GM12874 (cell line): ENCODE measurements at regions not wholly inside any gene's neighbourhood (a gene's known extent, or its start where the extent isn't known, plus 50 kb on each side); places are given as distances from the start of the nearest gene placed in this dataset.

Experiments used
- TF ChIP-seq, protein P1 (sequence below): IDR thresholded peaks from 2 replicates; pipeline ENCODE4 v1.5.1; 2011; ENCODE audit warnings: low read depth, mild to moderate bottlenecking, control low read depth, low read length, moderate library complexity; ENCODE audit not compliant: insufficient read depth

DNA sequence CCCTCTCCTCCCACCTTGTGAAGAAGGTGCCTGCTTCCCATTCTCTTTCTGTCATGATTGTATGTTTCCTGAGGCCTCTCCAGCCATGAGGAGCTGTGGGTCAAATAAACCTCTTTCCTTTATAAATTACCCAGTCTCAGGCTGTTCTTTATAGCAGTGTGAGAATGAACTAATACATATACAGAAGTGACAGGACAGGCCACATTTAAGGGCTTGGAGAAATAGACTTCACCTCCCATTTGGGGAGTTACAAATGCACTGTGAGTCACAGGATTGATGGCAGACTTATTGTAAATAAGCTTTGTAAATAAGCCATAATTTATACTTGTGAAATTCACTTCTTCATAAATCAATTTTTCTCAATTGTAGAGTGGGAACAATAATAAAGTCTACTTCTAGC is 543.3 kb downstream of the LRRIQ3 start:
- TF ChIP-seq, protein P1, sequence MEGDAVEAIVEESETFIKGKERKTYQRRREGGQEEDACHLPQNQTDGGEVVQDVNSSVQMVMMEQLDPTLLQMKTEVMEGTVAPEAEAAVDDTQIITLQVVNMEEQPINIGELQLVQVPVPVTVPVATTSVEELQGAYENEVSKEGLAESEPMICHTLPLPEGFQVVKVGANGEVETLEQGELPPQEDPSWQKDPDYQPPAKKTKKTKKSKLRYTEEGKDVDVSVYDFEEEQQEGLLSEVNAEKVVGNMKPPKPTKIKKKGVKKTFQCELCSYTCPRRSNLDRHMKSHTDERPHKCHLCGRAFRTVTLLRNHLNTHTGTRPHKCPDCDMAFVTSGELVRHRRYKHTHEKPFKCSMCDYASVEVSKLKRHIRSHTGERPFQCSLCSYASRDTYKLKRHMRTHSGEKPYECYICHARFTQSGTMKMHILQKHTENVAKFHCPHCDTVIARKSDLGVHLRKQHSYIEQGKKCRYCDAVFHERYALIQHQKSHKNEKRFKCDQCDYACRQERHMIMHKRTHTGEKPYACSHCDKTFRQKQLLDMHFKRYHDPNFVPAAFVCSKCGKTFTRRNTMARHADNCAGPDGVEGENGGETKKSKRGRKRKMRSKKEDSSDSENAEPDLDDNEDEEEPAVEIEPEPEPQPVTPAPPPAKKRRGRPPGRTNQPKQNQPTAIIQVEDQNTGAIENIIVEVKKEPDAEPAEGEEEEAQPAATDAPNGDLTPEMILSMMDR: no peak

DNA sequence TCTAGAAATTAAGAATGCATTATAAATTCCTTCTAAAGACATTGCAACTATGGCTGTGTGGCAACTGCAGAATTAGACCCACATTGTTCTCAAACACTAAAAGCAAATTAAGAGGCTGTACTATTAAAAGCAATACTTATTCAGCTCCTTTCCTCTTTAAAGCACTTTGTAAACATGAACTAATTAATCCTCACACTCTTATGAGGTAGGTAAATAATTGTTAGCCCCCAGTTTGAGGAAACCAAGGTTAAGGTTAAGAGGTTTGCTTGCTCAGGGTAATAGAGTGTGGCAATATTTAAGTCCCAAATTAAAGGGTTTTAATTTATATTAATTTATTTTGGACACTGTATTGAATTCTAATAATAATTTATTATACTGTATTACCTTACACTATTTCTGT is 553.8 kb downstream of the LRRIQ3 start:
- TF ChIP-seq, protein P1: no peak

- TF ChIP-seq, protein P1: no peak
Observed at GRCh38 chr1:73639494-73639893, 558.5 kb downstream of the LRRIQ3 start.

DNA sequence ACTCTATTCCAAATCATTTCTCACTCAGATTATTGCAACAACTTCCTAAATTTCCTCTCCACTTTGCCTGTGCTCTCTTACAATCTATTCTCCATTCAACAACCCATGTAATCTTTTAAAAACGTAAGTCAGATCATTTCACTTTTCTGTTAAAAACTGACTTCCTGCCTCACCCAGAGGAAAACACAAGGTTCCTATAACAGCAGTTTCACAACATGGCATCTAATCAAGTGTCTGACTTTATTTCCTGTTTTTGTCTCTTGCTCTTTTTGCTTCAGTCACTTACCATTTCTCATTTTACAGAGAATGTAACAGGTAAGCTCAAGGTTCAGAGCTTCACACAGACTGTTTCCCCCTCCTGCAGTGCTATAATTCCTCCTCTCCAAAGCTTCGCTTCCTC is 560.7 kb downstream of the LRRIQ3 start:
- TF ChIP-seq, protein P1: no peak

DNA sequence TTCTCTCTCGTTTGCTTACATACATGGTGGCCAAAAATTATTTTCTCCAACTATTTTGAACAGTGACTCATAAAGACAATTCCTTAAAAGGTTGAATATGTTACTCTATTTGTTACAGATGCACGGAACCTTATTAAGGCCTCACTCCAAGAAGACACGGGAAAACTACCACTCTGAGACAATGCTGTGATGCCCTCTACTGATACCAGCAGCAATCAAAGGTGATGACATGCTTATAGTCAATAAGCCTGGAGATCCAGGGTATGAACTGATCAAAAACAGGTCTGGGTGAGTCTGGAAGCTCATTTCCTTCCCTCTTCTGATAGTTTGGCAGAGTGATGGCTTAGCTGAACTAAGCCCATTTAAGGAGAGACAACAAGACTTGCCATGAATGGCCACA is 563.0 kb downstream of the LRRIQ3 start:
- TF ChIP-seq, protein P1: no peak

DNA sequence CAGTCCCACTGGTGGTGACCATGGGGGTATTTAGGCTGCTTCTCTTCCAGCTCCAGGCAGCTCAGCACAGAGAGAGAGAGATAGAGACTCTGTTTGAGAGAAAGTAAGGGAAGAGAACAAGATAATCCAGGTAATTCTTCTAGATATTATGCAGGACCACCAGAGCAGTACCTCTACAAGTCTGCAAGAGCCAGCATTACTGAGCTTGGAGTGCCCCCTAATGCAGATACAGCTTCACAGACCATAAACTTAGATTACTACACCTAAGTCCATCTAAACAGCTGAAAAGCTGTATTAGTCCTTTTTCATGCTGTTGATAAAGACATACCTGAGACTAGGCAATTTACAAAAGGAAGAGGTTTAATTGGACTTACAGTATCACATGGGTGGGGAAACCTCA is 570.3 kb downstream of the LRRIQ3 start:
- TF ChIP-seq, protein P1: no peak

- TF ChIP-seq, protein P1: no peak
Observed at GRCh38 chr1:73626326-73626725, 571.6 kb downstream of the LRRIQ3 start.

- TF ChIP-seq, protein P1: no peak
Observed at GRCh38 chr1:73623946-73624345, 574.0 kb downstream of the LRRIQ3 start.
